ENCODE measurements at regions not wholly inside any gene's neighbourhood (a gene's known extent, or its start where the extent isn't known, plus 50 kb on each side); places are given as distances from the start of the nearest gene placed in this dataset.

- H3K36me3 Mint-ChIP-seq, result no peaks in the 10 kb centered on the region
- DNase-seq, result no peak
- no peak overlapping the region for H3K4me3 Mint-ChIP-seq
- H3K27ac Mint-ChIP-seq, result no peak overlapping the region
- H3K4me1 Mint-ChIP-seq, result peaks cover 0 to 9% of the 10 kb centered on the region in 2 donors
- H3K27me3 Mint-ChIP-seq (ENCODE audit: low read depth in 3 of 3), result peaks cover 2 to 5% (median 5%) of the 10 kb centered on the region in 3 donors
- H3K9me3 Mint-ChIP-seq, result no peaks in the 10 kb centered on the region
These were observed 74.8 kb downstream of the CEBPB start for GRCh38 chr20:50265245-50265946.

- H3K4me1 Mint-ChIP-seq, result peaks cover 0 to 2% of the 10 kb centered on the region in 2 donors
- H3K9me3 Mint-ChIP-seq, result no peaks in the 10 kb centered on the region
- H3K4me3 Mint-ChIP-seq, result no peak overlapping the region
- peaks cover 5 to 9% (median 8%) of the 10 kb centered on the region in 3 donors for H3K27me3 Mint-ChIP-seq (ENCODE audit: low read depth in 3 of 3)
- H3K27ac Mint-ChIP-seq, result no peak overlapping the region
- no peak for DNase-seq
- H3K36me3 Mint-ChIP-seq, result no peaks in the 10 kb centered on the region
These were observed 75.8 kb downstream of the CEBPB start for GRCh38 chr20:50266293-50267040.

- Mint-ChIP-seq H3K9me3 (no peaks in the 10 kb centered on the region), H3K4me1 (peaks cover 0 to 2% of the 10 kb centered on the region in 2 donors), H3K36me3 (no peaks in the 10 kb centered on the region), H3K4me3 (no peak overlapping the region), H3K27ac (no peak overlapping the region), H3K27me3 (ENCODE audit: low read depth in 3 of 3) (peaks cover 6 to 9% (median 8%) of the 10 kb centered on the region in 3 donors)
- DNase-seq, result no peak
These were observed 76.6 kb downstream of the CEBPB start for GRCh38 chr20:50267041-50267865.

- Mint-ChIP-seq H3K4me1 (peaks cover 0 to 2% of the 10 kb centered on the region in 2 donors), H3K27ac (no peak overlapping the region), H3K27me3 (ENCODE audit: low read depth in 3 of 3) (peaks cover 10 to 12% (median 11%) of the 10 kb centered on the region in 3 donors), H3K4me3 (no peak overlapping the region), H3K36me3 (no peaks in the 10 kb centered on the region), H3K9me3 (no peaks in the 10 kb centered on the region)
- DNase-seq, result no peak
These were observed 77.2 kb downstream of the CEBPB start for GRCh38 chr20:50267866-50268219.

GRCh38 chr20:50269091-50270033 is 78.7 kb downstream of the CEBPB start:
- H3K27ac Mint-ChIP-seq, result no peak overlapping the region
- no peak overlapping the region for H3K4me3 Mint-ChIP-seq
- H3K4me1 Mint-ChIP-seq, result peaks cover 0 to 2% of the 10 kb centered on the region in 2 donors
- no peaks in the 10 kb centered on the region for H3K36me3 Mint-ChIP-seq
- H3K9me3 Mint-ChIP-seq, result no peaks in the 10 kb centered on the region
- peaks cover 11 to 18% (median 15%) of the 10 kb centered on the region in 3 donors for H3K27me3 Mint-ChIP-seq (ENCODE audit: low read depth in 3 of 3)
- DNase-seq, result no peak

- Mint-ChIP-seq H3K27me3 (ENCODE audit: low read depth in 3 of 3) (peaks cover 11 to 18% (median 17%) of the 10 kb centered on the region in 3 donors), H3K4me3 (no peak overlapping the region), H3K36me3 (no peaks in the 10 kb centered on the region), H3K9me3 (no peaks in the 10 kb centered on the region), H3K4me1 (peaks cover 0 to 3% of the 10 kb centered on the region in 2 donors), H3K27ac (no peak overlapping the region)
- DNase-seq, result no peak
These were observed 79.4 kb downstream of the CEBPB start for GRCh38 chr20:50270034-50270395.

- Mint-ChIP-seq H3K4me3 (no peak overlapping the region), H3K9me3 (no peaks in the 10 kb centered on the region), H3K36me3 (no peaks in the 10 kb centered on the region), H3K27ac (no peak overlapping the region), H3K27me3 (ENCODE audit: low read depth in 3 of 3) (peaks cover 11 to 18% (median 17%) of the 10 kb centered on the region in 3 donors), H3K4me1 (peaks cover 0 to 3% of the 10 kb centered on the region in 2 donors)
- no peak for DNase-seq
These were observed 79.9 kb downstream of the CEBPB start for GRCh38 chr20:50270569-50270968.

GRCh38 chr20:50271176-50271575 is 80.5 kb downstream of the CEBPB start:
- H3K27ac Mint-ChIP-seq, result peak overlapping the region in 2 of 6 donors; percentile 1 to 2
- H3K9me3 Mint-ChIP-seq, result no peaks in the 10 kb centered on the region
- H3K4me1 Mint-ChIP-seq, result peaks cover 0 to 3% of the 10 kb centered on the region in 2 donors
- no peak overlapping the region for H3K4me3 Mint-ChIP-seq
- no peaks in the 10 kb centered on the region for H3K36me3 Mint-ChIP-seq
- peaks cover 11 to 20% (median 18%) of the 10 kb centered on the region in 3 donors for H3K27me3 Mint-ChIP-seq (ENCODE audit: low read depth in 3 of 3)
- no peak for DNase-seq

- Mint-ChIP-seq H3K4me3 (no peak overlapping the region), H3K27ac (peak overlapping the region in 2 of 6 donors; percentile 1 to 2)
These were observed 81.0 kb downstream of the CEBPB start for GRCh38 chr20:50271612-50272011.

GRCh38 chr20:50272030-50272723 is 81.5 kb downstream of the CEBPB start:
- Mint-ChIP-seq H3K36me3 (no peaks in the 10 kb centered on the region), H3K4me1 (peaks cover 0 to 3% of the 10 kb centered on the region in 2 donors), H3K27me3 (ENCODE audit: low read depth in 3 of 3) (peaks cover 8 to 20% (median 18%) of the 10 kb centered on the region in 3 donors), H3K4me3 (no peak overlapping the region), H3K9me3 (no peaks in the 10 kb centered on the region), H3K27ac (no peak overlapping the region)
- DNase-seq, result no peak

More at GRCh38 chr20:50271612-50272011, 81.0 kb downstream of the CEBPB start:
- DNase-seq, result no peak
- Mint-ChIP-seq H3K9me3 (no peaks in the 10 kb centered on the region), H3K36me3 (no peaks in the 10 kb centered on the region), H3K27me3 (ENCODE audit: low read depth in 3 of 3) (peaks cover 11 to 20% (median 18%) of the 10 kb centered on the region in 3 donors), H3K4me1 (peaks cover 0 to 3% of the 10 kb centered on the region in 2 donors)

GRCh38 chr20:50272724-50273446 is 82.3 kb downstream of the CEBPB start:
- no peaks in the 10 kb centered on the region for H3K36me3 Mint-ChIP-seq
- no peak overlapping the region for H3K27ac Mint-ChIP-seq
- DNase-seq, result no peak
- H3K4me1 Mint-ChIP-seq, result peaks cover 0 to 3% of the 10 kb centered on the region in 2 donors
- no peaks in the 10 kb centered on the region for H3K9me3 Mint-ChIP-seq
- no peak overlapping the region for H3K4me3 Mint-ChIP-seq
- H3K27me3 Mint-ChIP-seq (ENCODE audit: low read depth in 3 of 3), result peaks cover 8 to 20% (median 18%) of the 10 kb centered on the region in 3 donors

All from immature natural killer cell (primary cell).